Skin epidermis (tissue), 12 donors: ENCODE measurements at regions not wholly inside any gene's neighbourhood (a gene's known extent, or its start where the extent isn't known, plus 50 kb on each side); places are given as distances from the start of the nearest gene placed in this dataset.
"Not testable (repeated sequence)": the region's sequence is repeated elsewhere in the genome, so short reads cannot be mapped to it uniquely, and the experiment has no call there.

Experiments
- H3K27ac ChIP-seq, 21 experiments: fragments of 200-600 bp; sonication (generic) in 11 of 21; one replicate each; pipeline ENCODE4 v1.5.0; 2020; ENCODE audit warnings: mild to moderate bottlenecking in 3 of 21, inconsistent platforms in 2 of 21, moderate library complexity in 2 of 21
- H3K4me3 ChIP-seq, 7 experiments: fragments of 200-600 bp; sonication (generic) in 2 of 7; one replicate each; pipeline ENCODE4 v1.5.0; 2020; ENCODE audit warnings: inconsistent platforms in 2 of 7, mild to moderate bottlenecking in 2 of 7, moderate library complexity in 1 of 7

DNA sequence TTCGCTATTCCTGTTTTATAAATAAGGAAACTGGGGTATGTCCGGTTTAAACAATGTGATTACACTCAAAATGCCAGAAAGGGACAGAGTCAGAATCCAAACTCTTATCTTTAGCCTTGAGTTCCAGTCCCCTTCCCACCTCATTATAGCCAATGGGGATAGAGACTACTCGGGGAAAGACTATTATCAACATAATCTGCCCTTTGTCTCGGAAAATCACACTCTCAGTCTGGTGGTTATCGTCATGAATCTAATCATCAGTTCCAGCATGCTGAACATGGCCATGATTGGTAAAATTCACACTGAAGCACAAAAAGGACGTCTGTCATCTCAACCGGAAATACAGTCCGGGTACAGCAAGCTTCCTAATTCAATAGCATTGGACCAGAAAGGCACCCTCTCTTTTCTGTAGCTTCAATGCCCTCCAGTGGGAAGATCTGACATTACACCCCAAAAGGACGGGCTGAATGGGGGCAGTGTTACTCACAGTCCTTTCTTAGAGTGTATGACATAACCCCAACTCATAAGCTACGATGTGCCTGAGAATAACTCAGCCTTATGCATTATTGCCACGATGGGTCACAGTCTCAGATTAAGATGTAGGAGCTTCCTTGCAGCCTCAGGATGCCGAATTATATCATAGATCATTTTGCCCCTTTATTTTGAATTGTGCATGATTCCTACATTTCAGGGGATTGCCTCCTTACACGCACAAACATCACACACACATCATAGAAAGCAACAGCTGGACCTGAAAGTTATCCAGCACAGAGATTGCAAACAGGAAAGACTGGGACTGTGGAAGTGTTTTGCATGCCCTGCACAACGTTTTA, 390.4 kb upstream of the LMCD1 start:
- no peak overlapping the region for H3K27ac ChIP-seq
- no peak overlapping the region for H3K4me3 ChIP-seq

GRCh38 chr3:8112587-8112986, 389.0 kb upstream of the LMCD1 start:
- no peak overlapping the region for H3K27ac ChIP-seq
- no peak overlapping the region for H3K4me3 ChIP-seq

GRCh38 chr3:8113626-8114025, 388.0 kb upstream of the LMCD1 start:
- no peak overlapping the region for H3K4me3 ChIP-seq
- H3K27ac ChIP-seq = no peak overlapping the region

DNA sequence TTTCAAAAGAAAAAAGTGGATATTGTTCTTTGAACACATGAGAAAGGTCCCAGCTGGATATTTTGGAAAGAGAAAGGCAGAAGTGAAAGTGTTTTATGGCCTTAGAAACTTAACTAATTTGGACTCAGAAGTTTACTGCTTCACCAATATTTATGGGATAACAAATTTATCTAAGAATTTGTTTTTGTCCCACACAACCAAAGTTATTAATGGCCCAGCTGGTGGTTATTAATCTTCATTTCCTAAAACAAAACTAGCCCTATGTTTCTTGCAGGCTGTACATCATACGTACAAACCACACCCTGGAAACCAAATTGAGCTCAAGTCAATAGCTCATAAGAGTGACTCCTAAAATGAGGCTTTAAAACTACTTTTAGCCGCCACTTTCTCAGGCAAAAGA, 372.9 kb upstream of the LMCD1 start:
- no peak overlapping the region for H3K4me3 ChIP-seq
- no peak overlapping the region for H3K27ac ChIP-seq

DNA sequence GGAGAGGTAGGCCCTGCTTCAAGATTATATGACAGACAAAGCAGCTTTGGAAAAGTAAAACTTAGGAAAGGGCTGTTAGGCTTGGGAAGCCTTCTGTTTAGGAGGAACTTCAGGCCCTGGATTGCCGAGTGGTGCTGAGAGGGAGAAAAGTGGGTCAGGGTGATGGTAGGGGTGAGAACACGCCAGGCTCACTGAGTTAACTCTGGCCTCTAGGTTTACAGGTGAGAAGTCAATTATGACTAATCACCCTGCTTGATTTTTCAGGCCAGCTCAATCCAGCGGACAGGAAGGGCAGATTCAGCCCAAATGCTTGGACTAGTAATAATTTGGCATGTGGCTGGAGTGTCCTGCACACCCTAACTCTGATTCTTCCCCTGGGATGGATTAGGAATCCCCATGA, 365.1 kb upstream of the LMCD1 start:
- no peak overlapping the region for H3K4me3 ChIP-seq
- H3K27ac ChIP-seq = no peak overlapping the region

DNA sequence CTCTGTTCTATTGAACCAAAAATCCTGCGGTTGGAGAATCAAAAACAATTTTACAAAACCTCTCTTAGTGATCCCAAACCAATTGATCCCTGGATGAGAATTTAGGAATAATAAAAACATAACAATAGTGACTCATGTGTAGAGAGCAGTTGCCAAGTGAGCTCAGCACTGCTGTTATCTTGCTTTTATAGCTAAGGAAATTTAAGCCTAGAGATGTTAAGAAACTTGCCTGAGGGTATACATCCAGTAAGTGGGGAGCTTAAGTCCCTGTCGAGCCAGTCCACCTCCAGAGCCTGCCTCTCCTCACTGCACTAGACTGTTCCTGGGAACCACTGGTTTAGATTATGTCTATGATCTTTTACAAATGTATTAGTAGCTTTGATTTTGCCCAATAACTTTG, 358.4 kb upstream of the LMCD1 start:
- Histone ChIP-seq H3K4me3 (no peak overlapping the region), H3K27ac (no peak overlapping the region)

GRCh38 chr3:8145661-8146060, 356.0 kb upstream of the LMCD1 start:
- H3K4me3 ChIP-seq = no peak overlapping the region

DNA sequence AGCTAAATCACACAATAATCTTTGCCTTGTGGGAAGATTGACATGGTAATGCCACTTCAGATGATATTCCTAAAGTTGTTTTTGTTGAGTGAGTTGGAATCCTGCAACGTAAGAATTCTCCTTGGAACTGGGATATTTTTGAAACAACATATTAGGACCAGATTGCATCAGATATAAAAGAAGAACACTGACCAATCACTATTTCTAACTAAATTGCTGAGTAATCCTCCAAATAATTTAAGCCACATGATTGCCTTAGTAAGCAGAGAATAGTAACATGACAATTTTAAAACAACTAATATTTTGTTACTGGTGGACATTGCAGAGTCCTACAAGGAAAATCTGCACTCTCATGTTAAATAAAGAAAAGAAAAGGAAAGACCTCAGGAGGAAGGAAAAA, 353.9 kb upstream of the LMCD1 start:
- H3K4me3 ChIP-seq = no peak overlapping the region
- H3K27ac ChIP-seq = no peak overlapping the region

More at GRCh38 chr3:8145661-8146060, 356.0 kb upstream of the LMCD1 start:
- H3K27ac ChIP-seq = no peak overlapping the region

DNA sequence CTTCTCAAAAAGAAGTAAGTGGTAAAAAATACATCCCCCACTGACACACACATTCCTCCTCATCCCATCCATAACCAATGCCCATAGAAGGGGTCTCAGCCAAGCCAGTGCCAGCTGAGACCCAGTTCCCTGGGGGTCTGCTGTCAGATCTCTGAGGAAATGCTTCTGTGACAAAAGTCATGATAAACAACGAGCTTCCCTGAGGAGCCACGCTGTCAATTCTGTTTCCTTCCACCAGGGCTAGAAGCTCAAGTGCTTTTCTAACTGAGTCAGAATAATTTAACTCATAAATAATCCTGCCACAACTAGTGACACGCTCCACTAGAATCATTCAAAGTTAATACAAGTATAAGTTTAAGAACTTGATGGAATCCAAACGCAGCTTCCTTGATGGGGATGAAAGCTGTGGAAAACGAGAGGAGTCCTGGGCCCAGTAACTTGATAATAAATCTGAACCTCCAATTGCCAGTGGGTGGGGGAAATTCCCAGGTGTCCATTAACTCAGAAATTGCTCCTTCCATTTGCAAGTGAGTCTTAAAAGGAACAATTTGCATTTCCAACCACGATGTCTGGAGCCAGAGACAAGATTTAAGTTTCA, 348.7 kb upstream of the LMCD1 start:
- H3K4me3 ChIP-seq = no peak overlapping the region

GRCh38 chr3:8153800-8154199, 347.8 kb upstream of the LMCD1 start:
- no peak overlapping the region for H3K27ac ChIP-seq
- H3K4me3 ChIP-seq = no peak overlapping the region

More for the DNA sequence above, 348.7 kb upstream of the LMCD1 start:
- no peak overlapping the region for H3K27ac ChIP-seq

DNA sequence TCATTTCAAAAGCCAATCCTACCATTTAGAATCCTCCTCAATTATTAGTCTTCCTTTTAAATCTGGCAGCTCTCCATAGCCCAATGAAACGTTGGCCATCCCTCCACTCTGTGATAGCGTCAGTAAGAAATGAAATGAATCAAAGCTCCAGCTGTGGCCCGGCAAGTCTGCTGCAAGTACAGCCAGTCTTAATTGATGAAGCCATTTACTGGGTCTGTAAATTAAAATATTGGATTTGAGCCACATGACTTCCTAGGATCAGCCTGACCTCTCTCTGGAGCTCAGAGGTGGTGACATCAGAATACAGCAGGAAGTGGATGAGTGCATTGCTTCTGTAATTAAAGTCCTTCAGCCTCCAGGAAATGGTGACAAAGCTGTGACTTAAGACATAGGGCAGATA, 347.0 kb upstream of the LMCD1 start:
- Histone ChIP-seq H3K27ac (no peak overlapping the region), H3K4me3 (no peak overlapping the region)

GRCh38 chr3:8156138-8156537, 345.5 kb upstream of the LMCD1 start:
- no peak overlapping the region for H3K27ac ChIP-seq
- H3K4me3 ChIP-seq = no peak overlapping the region

DNA sequence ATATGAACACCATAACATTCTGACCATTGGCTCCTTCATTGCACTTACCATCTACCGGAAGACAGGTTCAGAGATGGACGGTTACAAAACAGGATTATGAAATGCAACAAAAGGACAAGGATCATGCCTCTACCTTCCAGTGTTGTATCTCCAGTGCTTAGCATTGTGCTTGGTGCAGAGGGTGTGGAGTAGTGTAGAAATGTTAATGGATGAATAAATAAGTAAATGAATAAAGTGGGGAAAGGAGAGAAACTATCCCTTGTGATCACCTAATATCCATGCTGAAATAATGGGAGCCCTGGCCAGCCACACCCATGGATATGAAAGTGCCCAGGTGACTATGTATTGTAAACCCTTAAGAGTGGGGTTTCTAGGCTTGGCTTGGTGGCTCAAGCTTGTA, 344.8 kb upstream of the LMCD1 start:
- Histone ChIP-seq H3K27ac (no peak overlapping the region), H3K4me3 (no peak overlapping the region)

- H3K4me3 ChIP-seq = no peak overlapping the region
Measured at GRCh38 chr3:8157640-8158039, 344.0 kb upstream of the LMCD1 start.

DNA sequence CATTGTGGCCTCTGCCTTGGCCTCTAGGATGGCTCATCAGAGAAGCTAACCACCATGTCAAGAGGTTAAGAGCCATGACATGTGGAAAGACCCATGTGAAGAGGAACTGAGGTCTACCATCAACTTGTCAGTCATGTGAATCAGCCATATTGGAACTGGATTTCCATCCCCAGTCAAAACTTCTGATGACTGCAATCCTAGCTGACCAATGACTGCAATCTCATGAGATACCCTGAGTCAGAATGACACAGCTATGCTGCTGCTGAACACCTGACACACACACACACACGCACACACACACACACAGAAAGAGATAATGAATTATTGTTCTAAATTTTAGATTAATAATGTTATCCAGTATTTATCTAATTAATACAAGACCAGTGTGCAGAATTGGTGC, 337.5 kb upstream of the LMCD1 start:
- Histone ChIP-seq H3K4me3 (no peak overlapping the region), H3K27ac (no peak overlapping the region)

More at GRCh38 chr3:8157640-8158039, 344.0 kb upstream of the LMCD1 start:
- H3K27ac ChIP-seq = no peak overlapping the region

DNA sequence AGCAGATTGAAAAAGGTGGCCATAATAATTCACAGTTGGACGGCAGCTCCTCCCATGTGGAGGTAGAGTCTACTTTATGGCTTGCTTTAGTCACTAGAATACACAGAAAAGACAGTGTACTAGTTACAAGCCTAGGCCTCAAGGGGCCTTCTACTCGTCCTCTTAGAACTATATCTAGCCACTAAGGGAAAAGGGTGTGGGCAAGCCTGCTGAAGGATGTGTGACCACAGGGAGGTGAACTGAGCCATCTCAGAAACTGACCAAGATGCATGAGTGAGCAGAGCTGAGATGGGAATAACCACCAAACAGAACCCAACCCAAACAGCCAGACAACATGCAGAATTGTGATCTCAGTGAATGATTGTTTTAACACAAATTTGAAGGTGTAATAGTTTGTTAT, 335.6 kb upstream of the LMCD1 start:
- H3K27ac ChIP-seq = no peak overlapping the region

GRCh38 chr3:8170971-8171508, 330.6 kb upstream of the LMCD1 start:
- Histone ChIP-seq H3K27ac (no peak overlapping the region), H3K4me3 (no peak overlapping the region)

More for the DNA sequence above, 335.6 kb upstream of the LMCD1 start:
- H3K4me3 ChIP-seq = no peak overlapping the region

DNA sequence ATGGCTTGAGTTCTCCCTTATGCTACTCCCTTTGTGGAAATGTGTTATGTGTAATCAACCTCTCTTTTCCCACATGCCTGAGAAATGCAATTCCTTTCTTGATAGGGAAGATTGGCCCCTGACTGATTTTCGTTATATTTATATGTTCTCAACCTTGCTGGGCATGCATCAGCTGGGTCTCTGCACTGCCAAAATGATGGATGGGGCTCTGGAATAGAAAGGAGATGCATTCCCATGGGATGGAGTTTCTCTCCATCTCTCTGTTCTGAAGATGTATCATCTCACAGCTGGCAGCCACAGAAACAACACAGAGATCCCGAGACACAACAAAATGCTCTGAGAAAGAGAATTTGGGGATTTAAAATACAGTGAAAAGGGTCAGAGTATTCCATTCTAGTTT, 327.7 kb upstream of the LMCD1 start:
- Histone ChIP-seq H3K27ac (no peak overlapping the region), H3K4me3 (no peak overlapping the region)

DNA sequence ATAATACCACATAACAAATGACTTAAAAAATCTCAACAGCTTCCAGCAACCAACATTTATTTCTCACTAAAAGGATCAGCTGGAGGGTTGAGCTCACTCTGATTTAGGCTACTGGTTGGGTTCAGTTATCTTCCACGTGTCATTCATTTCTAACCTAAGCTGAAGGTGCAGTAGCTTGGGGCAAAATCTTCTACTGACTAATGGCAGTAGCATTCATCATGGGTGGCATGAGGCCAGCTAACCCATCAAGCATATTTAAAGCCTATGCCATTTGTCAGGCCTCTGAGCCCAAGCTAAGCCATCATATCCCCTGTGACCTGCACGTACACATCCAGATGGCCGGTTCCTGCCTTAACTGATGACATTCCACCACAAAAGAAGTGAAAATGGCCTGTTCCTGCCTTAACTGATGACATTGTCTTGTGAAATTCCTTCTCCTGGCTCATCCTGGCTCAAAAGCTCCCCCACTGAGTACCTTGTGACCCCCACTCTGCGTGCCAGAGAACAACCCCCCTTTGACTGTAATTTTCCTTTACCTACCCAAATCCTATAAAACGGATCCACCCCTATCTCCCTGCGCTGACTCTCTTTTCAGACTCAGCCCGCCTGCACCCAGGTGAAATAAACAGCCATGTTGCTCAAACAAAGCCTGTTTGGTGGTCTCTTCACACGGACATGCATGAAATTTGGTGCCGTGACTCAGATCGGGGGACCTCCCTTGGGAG, 324.7 kb upstream of the LMCD1 start:
- H3K4me3 ChIP-seq, H3K27ac ChIP-seq: not testable (repeated sequence)

DNA sequence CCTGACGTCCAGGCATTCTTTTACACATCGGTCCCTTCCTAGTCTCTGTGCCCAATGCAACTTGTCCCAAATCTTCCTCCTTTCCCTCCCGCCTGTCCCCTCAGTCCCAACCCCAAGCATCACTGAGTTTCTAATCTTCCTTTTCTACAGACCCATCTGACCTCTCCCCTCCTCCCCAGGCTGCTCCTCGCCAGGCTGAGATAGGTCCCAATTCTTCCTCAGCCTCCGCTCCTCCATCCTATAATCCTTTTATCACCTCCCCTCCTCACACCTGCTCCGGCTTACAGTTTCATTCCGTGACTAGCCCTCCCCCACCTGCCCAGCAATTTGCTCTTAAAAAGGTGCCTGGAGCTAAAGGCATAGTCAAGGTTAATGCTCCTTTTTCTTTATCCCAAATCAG, 323.1 kb upstream of the LMCD1 start:
- H3K4me3 ChIP-seq, H3K27ac ChIP-seq: not testable (repeated sequence)

DNA sequence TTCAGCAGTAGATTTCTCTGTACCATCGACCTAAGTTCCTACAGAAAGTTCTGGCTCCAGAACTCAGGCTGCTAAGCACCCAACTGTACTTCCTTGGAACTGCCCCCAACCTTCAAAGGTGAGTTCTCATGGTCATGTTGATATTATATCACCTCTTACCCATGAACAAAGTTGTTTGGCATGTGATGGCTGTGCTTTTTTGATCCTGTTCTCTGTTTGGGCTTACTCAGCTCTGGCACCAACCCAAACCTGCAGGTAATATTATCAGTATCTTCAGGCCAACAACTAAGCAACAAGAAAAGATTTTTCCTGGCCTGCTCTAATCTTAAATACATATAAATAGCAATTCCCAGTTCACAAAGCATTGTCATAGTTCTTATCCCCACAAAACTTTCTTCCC, 318.7 kb upstream of the LMCD1 start:
- no peak overlapping the region for H3K4me3 ChIP-seq

More for the DNA sequence above, 318.7 kb upstream of the LMCD1 start:
- H3K27ac ChIP-seq = no peak overlapping the region
